HL-60 (cell line): ENCODE measurements at regions not wholly inside any gene's neighbourhood (a gene's known extent, or its start where the extent isn't known, plus 50 kb on each side); places are given as distances from the start of the nearest gene placed in this dataset.
A peak's percentile ranks its signal among the peaks of the same experiment; 100 is the strongest.

Source experiments
- DNase-seq, 2 experiments: peaks; one replicate each; pipeline ENCODE4 v3.0.0-alpha.2; 2010 to 2020; ENCODE audit warnings: low read depth in 1 of 2, low spot score in 1 of 2
- H3K27ac ChIP-seq: fragments of 250-450 bp; sonication (Bioruptor Pico); replicated peaks from 2 replicates; pipeline ENCODE4 v1.5.1; 2020; ENCODE audit warnings: mild to moderate bottlenecking, moderate library complexity
- H3K27me3 ChIP-seq: fragments of 250-450 bp; sonication (Bioruptor Pico); 2 replicates; pipeline ENCODE4 v1.5.1; 2021; ENCODE audit warnings: mild to moderate bottlenecking, moderate library complexity; ENCODE audit not compliant: insufficient read depth, poor library complexity, severe bottlenecking
- H3K4me3 ChIP-seq: replicated peaks from 2 replicates; pipeline ENCODE4 v1.5.1; 2011; ENCODE audit warnings: mild to moderate bottlenecking, control low read depth, low read length; ENCODE audit not compliant: insufficient read depth
- CTCF ChIP-seq: IDR thresholded peaks from one replicate; pipeline ENCODE4 v1.5.1; 2011; ENCODE audit warnings: low read length, control low read depth, inconsistent platforms; ENCODE audit not compliant: insufficient read depth
- GABPA ChIP-seq: IDR thresholded peaks from 2 replicates; pipeline ENCODE4 v1.6.1; 2012; ENCODE audit warnings: low read depth
- POLR2AphosphoS5 ChIP-seq: IDR thresholded peaks from 2 replicates; pipeline ENCODE4 v1.6.1; 2012; ENCODE audit warnings: low read depth
- REST ChIP-seq: IDR thresholded peaks from 2 replicates; pipeline ENCODE4 v1.6.1; 2012; ENCODE audit warnings: low read depth; ENCODE audit not compliant: insufficient replicate concordance
- SPI1 ChIP-seq: IDR thresholded peaks from 2 replicates; pipeline ENCODE4 v1.6.1; 2012; ENCODE audit warnings: low read depth, mild to moderate bottlenecking, borderline replicate concordance

- peak overlapping the region; percentile 69 for H3K27ac ChIP-seq
- H3K4me3 ChIP-seq = peak overlapping the region; percentile 82
- H3K27me3 ChIP-seq = peaks cover 42% of the 10 kb centered on the region
- DNase-seq = peak; percentile 72 to 73
- TF ChIP-seq GABPA (no peak), REST (no peak), CTCF (no peak), POLR2AphosphoS5 (no peak), SPI1 (no peak)
These were observed 49.8 kb upstream of the BAHCC1 start for GRCh38 chr17:81345228-81346089.
